H1 (cell line): ENCODE measurements at regions not wholly inside any gene's neighbourhood (a gene's known extent, or its start where the extent isn't known, plus 50 kb on each side); places are given as distances from the start of the nearest gene placed in this dataset.

Experiments
- CTCF ChIA-PET: fragments of 300-600 bp; sonication (Branson Sonifier 250); formaldehyde crosslinking; loops from one replicate; lab custom pipeline; 2021; ENCODE audit not compliant: partially characterized antibody; lab: Charles Lee
- POLR2A ChIA-PET: fragments of 300-600 bp; sonication (Branson Sonifier 250); formaldehyde crosslinking; loops from one replicate; lab custom pipeline; 2021; ENCODE audit warnings: inconsistent platforms; ENCODE audit not compliant: partially characterized antibody; lab: Charles Lee
- DNase-seq, 2 experiments: peaks; one replicate each; pipeline versions ENCODE4 v3.0.0 to v3.0.0-alpha.2; 2010 to 2022; ENCODE audit warnings: low spot score in 2 of 2, low read depth in 1 of 2, mixed read lengths in 1 of 2
- FAIRE-seq: peaks from 2 replicates; lab custom pipeline; 2011; peaks lifted over from hg19 to GRCh38; lab: Jason Lieb, UNC
- H2AFZ ChIP-seq: 2 replicates; pipeline ENCODE4 v1.8.1; 2012; ENCODE audit warnings: low read length, inconsistent platforms
- H2AK5ac ChIP-seq: 2 replicates; pipeline ENCODE4 v1.6.1; 2013; ENCODE audit warnings: low read depth, low read length
- H2BK120ac ChIP-seq: replicated peaks from 2 replicates; pipeline ENCODE3; 2013; ENCODE audit warnings: low read depth, low read length, inconsistent platforms
- H2BK12ac ChIP-seq: 2 replicates; pipeline ENCODE4 v1.6.1; 2013; ENCODE audit warnings: low read depth, low read length
- H2BK15ac ChIP-seq: 2 replicates; pipeline ENCODE4 v1.6.1; 2013; ENCODE audit warnings: low read length
- H2BK20ac ChIP-seq: 2 replicates; pipeline ENCODE4 v1.6.1; 2013; ENCODE audit warnings: low read length
- H2BK5ac ChIP-seq: 2 replicates; pipeline ENCODE4 v1.6.1; 2013; ENCODE audit warnings: low read depth, low read length
- H3K14ac ChIP-seq: 2 replicates; pipeline ENCODE4 v1.6.1; 2013; ENCODE audit warnings: inconsistent platforms; ENCODE audit not compliant: insufficient read length
- H3K18ac ChIP-seq: 2 replicates; pipeline ENCODE4 v1.6.1; 2013; ENCODE audit warnings: low read length; ENCODE audit errors: extremely low read depth
- H3K23ac ChIP-seq: 2 replicates; pipeline ENCODE4 v1.6.1; 2013; ENCODE audit warnings: inconsistent platforms; ENCODE audit not compliant: insufficient read length
- H3K23me2 ChIP-seq: 2 replicates; pipeline ENCODE4 v1.6.1; 2013; ENCODE audit warnings: low read depth, low read length
- H3K27ac ChIP-seq: 2 replicates; pipeline ENCODE4 v1.6.1; 2011; ENCODE audit warnings: low read depth, low read length, inconsistent platforms
- H3K27me3 ChIP-seq, 4 experiments: replicated peaks in 1 of 4; 1 replicate in 1 of 4; 2 replicates in 3 of 4; pipeline versions ENCODE4 v1.6.1 to v1.8.1; 2011 to 2013; ENCODE audit warnings: low read length in 3 of 4, mild to moderate bottlenecking in 3 of 4, inconsistent platforms in 2 of 4, mixed read lengths in 2 of 4, moderate library complexity in 1 of 4; ENCODE audit not compliant: control insufficient read depth in 3 of 4, insufficient read depth in 3 of 4; ENCODE audit errors: extremely low read depth in 1 of 4
- H3K36me3 ChIP-seq, 4 experiments: 2 replicates each; pipeline versions ENCODE4 v1.6.1 to v1.8.1; 2011 to 2013; ENCODE audit warnings: mild to moderate bottlenecking in 4 of 4, low read length in 3 of 4, moderate library complexity in 2 of 4, control low read depth in 1 of 4, inconsistent platforms in 1 of 4; ENCODE audit not compliant: insufficient read depth in 4 of 4, control insufficient read depth in 2 of 4
- H3K4ac ChIP-seq: replicated peaks from 2 replicates; pipeline ENCODE3; 2013; ENCODE audit warnings: low read length, low read depth, mixed read lengths, inconsistent platforms; ENCODE audit not compliant: insufficient read length
- H3K4me1 ChIP-seq, 4 experiments: replicated peaks in 1 of 4; 1 replicate in 1 of 4; 2 replicates in 3 of 4; pipeline versions ENCODE4 v1.6.1 to v1.8.1; 2011 to 2013; ENCODE audit warnings: low read length in 3 of 4, inconsistent platforms in 2 of 4, mixed read lengths in 1 of 4; ENCODE audit not compliant: insufficient read depth in 4 of 4, control insufficient read depth in 3 of 4
- H3K4me2 ChIP-seq, 2 experiments: 2 replicates each; pipeline versions ENCODE4 v1.6.1 to v1.8.1; 2011 to 2013; ENCODE audit warnings: low read depth in 2 of 2, low read length in 2 of 2, control low read depth in 1 of 2, inconsistent platforms in 1 of 2, mild to moderate bottlenecking in 1 of 2; ENCODE audit not compliant: insufficient read depth in 1 of 2
- H3K4me3 ChIP-seq, 4 experiments: fragments of 200-600, 300-600 bp in 1 of 4; sonication (generic), shearing (Covaris generic), sonication (Bioruptor Twin) in 1 of 4; 2 replicates each; pipeline versions ENCODE4 v1.5.1 to v1.8.1; 2011 to 2016; ENCODE audit warnings: low read length in 4 of 4, low read depth in 3 of 4, control low read depth in 2 of 4, inconsistent platforms in 2 of 4, mild to moderate bottlenecking in 2 of 4, mixed read lengths in 1 of 4, moderate library complexity in 1 of 4; ENCODE audit not compliant: insufficient read depth in 2 of 4; ENCODE audit errors: extremely low read depth in 1 of 4
- H3K56ac ChIP-seq: replicated peaks from 2 replicates; pipeline ENCODE3; 2013; ENCODE audit warnings: low read depth, mild to moderate bottlenecking, mixed read lengths, low read length, inconsistent platforms; ENCODE audit not compliant: insufficient read length
- H3K79me1 ChIP-seq: 2 replicates; pipeline ENCODE4 v1.6.1; 2013; ENCODE audit warnings: low read depth, low read length, control low read depth
- H3K79me2 ChIP-seq, 2 experiments: 2 replicates each; pipeline versions ENCODE4 v1.6.1 to v1.8.1; 2012 to 2013; ENCODE audit warnings: low read length in 2 of 2, mild to moderate bottlenecking in 2 of 2, inconsistent platforms in 1 of 2; ENCODE audit not compliant: insufficient read depth in 2 of 2, control insufficient read depth in 1 of 2
- H3K9ac ChIP-seq, 4 experiments: replicated peaks in 1 of 4; 1 replicate in 1 of 4; 2 replicates in 3 of 4; pipeline versions ENCODE4 v1.6.1 to v1.8.1; 2011 to 2013; ENCODE audit warnings: low read depth in 3 of 4, low read length in 3 of 4, control low read depth in 2 of 4, mild to moderate bottlenecking in 2 of 4, moderate library complexity in 2 of 4, inconsistent platforms in 1 of 4; ENCODE audit errors: extremely low read depth in 1 of 4
- H3K9me3 ChIP-seq, 2 experiments: 2 replicates each; pipeline versions ENCODE4 v1.6.1 to v1.8.1; 2012 to 2013; ENCODE audit warnings: mild to moderate bottlenecking in 2 of 2, moderate library complexity in 2 of 2, control low read depth in 1 of 2, inconsistent platforms in 1 of 2, low read depth in 1 of 2, low read length in 1 of 2, mixed read lengths in 1 of 2; ENCODE audit not compliant: insufficient read depth in 2 of 2
- H4K20me1 ChIP-seq, 2 experiments: replicated peaks in 1 of 2; 2 replicates each; pipeline versions ENCODE3 to v1.8.1; 2011 to 2013; ENCODE audit warnings: inconsistent platforms in 2 of 2, low read length in 2 of 2, mild to moderate bottlenecking in 1 of 2; ENCODE audit not compliant: insufficient read depth in 2 of 2, control insufficient read depth in 1 of 2
- H4K5ac ChIP-seq: 2 replicates; pipeline ENCODE4 v1.6.1; 2013; ENCODE audit warnings: low read length, low read depth, mixed read lengths, inconsistent platforms; ENCODE audit not compliant: insufficient read length
- H4K8ac ChIP-seq: 2 replicates; pipeline ENCODE4 v1.8.0; 2013; ENCODE audit warnings: mild to moderate bottlenecking, moderate library complexity, low read length, inconsistent platforms; ENCODE audit not compliant: insufficient read depth; ENCODE audit errors: extremely low read depth
- H4K91ac ChIP-seq: replicated peaks from 2 replicates; pipeline ENCODE3; 2013; ENCODE audit warnings: low read length, mixed read lengths, inconsistent platforms; ENCODE audit not compliant: insufficient read length
- CEBPB ChIP-seq: IDR thresholded peaks from 2 replicates; pipeline ENCODE4 v1.6.1; 2012; ENCODE audit warnings: low read depth, low read length
- CREB1 ChIP-seq: IDR thresholded peaks from 2 replicates; pipeline ENCODE4 v1.6.1; 2012; ENCODE audit warnings: inconsistent platforms
- EGR1 ChIP-seq: IDR thresholded peaks from 2 replicates; pipeline ENCODE4 v1.6.1; 2011; ENCODE audit warnings: low read depth, low read length, borderline replicate concordance
- GABPA ChIP-seq: IDR thresholded peaks from 2 replicates; pipeline ENCODE4 v1.6.1; 2011; ENCODE audit warnings: mild to moderate bottlenecking, low read length, moderate library complexity, borderline replicate concordance; ENCODE audit not compliant: insufficient read depth
- JUN ChIP-seq: IDR thresholded peaks from 2 replicates; pipeline ENCODE4 v1.6.1; 2011; ENCODE audit warnings: low read depth, mild to moderate bottlenecking, improper control_type of control experiment, low read length
- NANOG ChIP-seq: IDR thresholded peaks from 2 replicates; pipeline ENCODE4 v1.6.1; 2011; ENCODE audit warnings: low read length, low read depth, mild to moderate bottlenecking, inconsistent platforms; ENCODE audit not compliant: insufficient read depth, poor library complexity, severe bottlenecking
- SIX5 ChIP-seq: IDR thresholded peaks from 2 replicates; pipeline ENCODE4 v1.6.1; 2011; ENCODE audit warnings: mild to moderate bottlenecking, low read depth, low read length
- TAF1 ChIP-seq: IDR thresholded peaks from 2 replicates; pipeline ENCODE4 v1.6.1; 2011; ENCODE audit warnings: mild to moderate bottlenecking, low read depth, low read length
- USF2 ChIP-seq: IDR thresholded peaks from 2 replicates; pipeline ENCODE4 v1.6.1; 2011; ENCODE audit warnings: low read length, improper control_type of control experiment
- WGBS, 2 experiments: shearing (Covaris generic) in 1 of 2; methylation state at CpG; one replicate each; pipeline versions ENCODE4 v1.1.6 to v1.1.7; 2013 to 2015; ENCODE audit warnings: low lambda C conversion rate in 2 of 2, mixed read lengths in 2 of 2, inconsistent platforms in 1 of 2, low coverage in 1 of 2, missing lambda C conversion rate in 1 of 2; ENCODE audit not compliant: insufficient replicate concordance in 2 of 2, insufficient coverage in 1 of 2, insufficient read length in 1 of 2; ENCODE audit errors: extremely low coverage in 1 of 2, missing lambda C conversion rate in 1 of 2; 5-methylcytosine and 5-hydroxymethylcytosine counted together

- H3K9me3 ChIP-seq, result no peaks in the 10 kb centered on the region
- H3K4me2 ChIP-seq, result no peak overlapping the region
- H3K36me3 ChIP-seq, result no peaks in the 10 kb centered on the region
- ChIA-PET POLR2A (no interaction called here), CTCF (no interaction called here)
- FAIRE-seq (no peak), DNase-seq (no peak)
- no peaks in the 10 kb centered on the region for H4K20me1 ChIP-seq
- H2BK5ac ChIP-seq, result no peak overlapping the region
- H2AFZ ChIP-seq, result no peak overlapping the region
- no peak overlapping the region for H3K4me3 ChIP-seq
- no peaks in the 10 kb centered on the region for H3K27me3 ChIP-seq
- no peak overlapping the region for H4K91ac ChIP-seq
- no peaks in the 10 kb centered on the region for H3K79me1 ChIP-seq
- H2BK120ac ChIP-seq, result no peak overlapping the region
- H4K5ac ChIP-seq, result no peak overlapping the region
- H3K79me2 ChIP-seq, result no peaks in the 10 kb centered on the region
- H3K18ac ChIP-seq, result no peak overlapping the region
- H3K56ac ChIP-seq, result no peak overlapping the region
- no peak for TF ChIP-seq CEBPB
- TF ChIP-seq GABPA, result no peak
- no peak for TF ChIP-seq USF2
- no peak for TF ChIP-seq JUN
- no peak for TF ChIP-seq EGR1
- no peak for TF ChIP-seq TAF1
- no peak for TF ChIP-seq SIX5
- TF ChIP-seq CREB1, result no peak
- no peak for TF ChIP-seq NANOG
- 88% methylated on average over 3 of the region's 3 CpGs; no CpG with 5 or more reads in 1 of the 2 experiments for WGBS, 2 experiments
- no peak overlapping the region for H3K23ac ChIP-seq
- H2BK20ac ChIP-seq, result no peak overlapping the region
- H2AK5ac ChIP-seq, result no peak overlapping the region
- no peak overlapping the region for H3K14ac ChIP-seq
- no peak overlapping the region for H3K4ac ChIP-seq
- peaks cover 0 to 3% (median 0%) of the 10 kb centered on the region in 4 experiments; a peak in 1 of 7 replicates for H3K4me1 ChIP-seq
- no peak overlapping the region; the same call in 1 of the 2 replicates for H2BK15ac ChIP-seq
- no peak overlapping the region for H2BK12ac ChIP-seq
- H4K8ac ChIP-seq, result no peak overlapping the region
- H3K9ac ChIP-seq, result no peak overlapping the region
- H3K27ac ChIP-seq, result no peak overlapping the region
- H3K23me2 ChIP-seq, result no peaks in the 10 kb centered on the region
These were observed 52.1 kb upstream of the CDKN2AIP start for GRCh38 chr4:183392377-183392776.
